Thyroid gland (tissue), 4 donors: ENCODE measurements at regions not wholly inside any gene's neighbourhood (a gene's known extent, or its start where the extent isn't known, plus 50 kb on each side); places are given as distances from the start of the nearest gene placed in this dataset.

ENCODE experiments used
- POLR2A ChIP-seq, 2 donors: fragments of 450-650 bp; IDR thresholded peaks; one replicate each; pipeline ENCODE4 v1.6.1; 2017; ENCODE audit warnings: antibody characterized with exemption in 2 of 2, mild to moderate bottlenecking in 2 of 2, moderate library complexity in 1 of 2
- TF ChIP-seq, protein P1 (sequence below), 6 experiments: fragments of 200-600 bp in 3 of 6; fragments of 450-650 bp in 3 of 6; sonication (generic) in 3 of 6; IDR thresholded peaks; one replicate each; pipeline ENCODE4 v1.5.1; 2016 to 2019; ENCODE audit warnings: antibody characterized with exemption in 6 of 6, mild to moderate bottlenecking in 2 of 6, inconsistent platforms in 1 of 6, moderate library complexity in 1 of 6

DNA sequence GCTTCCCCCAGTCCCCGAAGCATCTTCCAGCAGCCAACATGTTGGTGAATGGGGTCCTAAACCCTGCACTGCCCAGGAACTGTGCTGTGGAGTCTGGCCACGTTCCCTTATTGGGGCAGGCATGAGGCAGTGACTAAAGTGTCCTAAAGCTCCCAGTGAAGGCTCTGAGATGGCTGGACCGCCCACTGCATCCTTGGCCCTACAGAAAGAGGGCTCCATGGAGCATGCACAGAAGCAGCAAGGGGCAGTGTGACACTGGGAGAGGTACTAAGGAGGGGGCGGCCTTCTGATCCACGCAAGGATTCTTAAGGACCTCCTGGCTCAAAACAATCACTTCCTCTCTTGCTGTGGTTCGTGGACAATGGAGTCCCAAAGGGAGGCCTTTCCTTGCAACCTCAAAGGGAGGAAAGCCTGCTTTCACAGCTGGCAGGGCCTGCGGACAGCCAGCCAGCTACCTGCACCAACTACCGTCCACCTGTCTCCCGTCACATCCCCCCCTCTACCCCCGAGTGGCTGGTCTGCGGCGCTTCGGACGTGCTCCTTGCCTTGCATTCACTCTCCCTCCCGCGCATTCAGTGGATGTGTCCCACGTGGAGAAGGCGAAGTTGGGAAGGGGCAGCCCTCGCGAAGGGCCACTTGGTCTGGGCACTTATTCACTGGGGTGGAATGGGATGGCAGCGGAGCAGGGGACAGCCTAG is 63.9 kb upstream of the STARD13 start:
- TF ChIP-seq, protein P1, sequence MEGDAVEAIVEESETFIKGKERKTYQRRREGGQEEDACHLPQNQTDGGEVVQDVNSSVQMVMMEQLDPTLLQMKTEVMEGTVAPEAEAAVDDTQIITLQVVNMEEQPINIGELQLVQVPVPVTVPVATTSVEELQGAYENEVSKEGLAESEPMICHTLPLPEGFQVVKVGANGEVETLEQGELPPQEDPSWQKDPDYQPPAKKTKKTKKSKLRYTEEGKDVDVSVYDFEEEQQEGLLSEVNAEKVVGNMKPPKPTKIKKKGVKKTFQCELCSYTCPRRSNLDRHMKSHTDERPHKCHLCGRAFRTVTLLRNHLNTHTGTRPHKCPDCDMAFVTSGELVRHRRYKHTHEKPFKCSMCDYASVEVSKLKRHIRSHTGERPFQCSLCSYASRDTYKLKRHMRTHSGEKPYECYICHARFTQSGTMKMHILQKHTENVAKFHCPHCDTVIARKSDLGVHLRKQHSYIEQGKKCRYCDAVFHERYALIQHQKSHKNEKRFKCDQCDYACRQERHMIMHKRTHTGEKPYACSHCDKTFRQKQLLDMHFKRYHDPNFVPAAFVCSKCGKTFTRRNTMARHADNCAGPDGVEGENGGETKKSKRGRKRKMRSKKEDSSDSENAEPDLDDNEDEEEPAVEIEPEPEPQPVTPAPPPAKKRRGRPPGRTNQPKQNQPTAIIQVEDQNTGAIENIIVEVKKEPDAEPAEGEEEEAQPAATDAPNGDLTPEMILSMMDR (IDR thresholded peaks at IDR 0.05), result peak in 1 of 6 experiments; percentile 16
- peak in 1 of 2 donors; percentile 55 for TF ChIP-seq POLR2A (IDR thresholded peaks at IDR 0.05)
